Heart left ventricle (tissue), 13 donors: ENCODE measurements at regions not wholly inside any gene's neighbourhood (a gene's known extent, or its start where the extent isn't known, plus 50 kb on each side); places are given as distances from the start of the nearest gene placed in this dataset.

Experiments
- POLR2A ChIP-seq, 2 donors: fragments of 450-650 bp; IDR thresholded peaks; one replicate each; pipeline ENCODE4 v1.6.1; 2017; ENCODE audit warnings: antibody characterized with exemption in 2 of 2, mild to moderate bottlenecking in 2 of 2, moderate library complexity in 2 of 2
- TF ChIP-seq, protein P1 (sequence below), 12 donors: fragments of 200-600 bp; sonication (generic) in 4 of 12; IDR thresholded peaks; one replicate each; pipeline versions ENCODE4 v1.5.0 to v1.8.0; 2018 to 2022; ENCODE audit warnings: antibody characterized with exemption in 12 of 12, mild to moderate bottlenecking in 5 of 12
- donor health status: ischemic (EF 13 %, LVEDD 7.1; RV severe dilation, severe dysfunction).
- donor health status: DM: no; HTN: yes; CAD: no.
- donor health status: DM: no; HTN: no; CAD: no.
- donor health status: ischemic (EF 25% LVEDD 6.9; RV normal size, moderate dysfunction).
- donor health status: ischemic (EF 25% LVEDD 5.7; RV mildly dilated, moderate dysfunction).
- donor health status: ischemic (EF 35%, LVEDD 5.7; RV mildly dilated, moderate dysfunction).
- donor health status: nonischemic (EF 11% LVEDD 7.7; RV severe dilation, severe dysfunction).
- donor health status: DM: yes; HTN: yes; CAD: no.
- donor health status: PGD.
- donor health status: ischemic (EF 29% LVEDD 5.4; RV normal size, mild dysfunction).
- donor health status: nonischemic (EF 23%, LVEDD 6.1; RV moderate dilation, normal function).

GRCh38 chr20:61118429-61119224, 133.4 kb upstream of the CDH4 start:
- TF ChIP-seq, protein P1, sequence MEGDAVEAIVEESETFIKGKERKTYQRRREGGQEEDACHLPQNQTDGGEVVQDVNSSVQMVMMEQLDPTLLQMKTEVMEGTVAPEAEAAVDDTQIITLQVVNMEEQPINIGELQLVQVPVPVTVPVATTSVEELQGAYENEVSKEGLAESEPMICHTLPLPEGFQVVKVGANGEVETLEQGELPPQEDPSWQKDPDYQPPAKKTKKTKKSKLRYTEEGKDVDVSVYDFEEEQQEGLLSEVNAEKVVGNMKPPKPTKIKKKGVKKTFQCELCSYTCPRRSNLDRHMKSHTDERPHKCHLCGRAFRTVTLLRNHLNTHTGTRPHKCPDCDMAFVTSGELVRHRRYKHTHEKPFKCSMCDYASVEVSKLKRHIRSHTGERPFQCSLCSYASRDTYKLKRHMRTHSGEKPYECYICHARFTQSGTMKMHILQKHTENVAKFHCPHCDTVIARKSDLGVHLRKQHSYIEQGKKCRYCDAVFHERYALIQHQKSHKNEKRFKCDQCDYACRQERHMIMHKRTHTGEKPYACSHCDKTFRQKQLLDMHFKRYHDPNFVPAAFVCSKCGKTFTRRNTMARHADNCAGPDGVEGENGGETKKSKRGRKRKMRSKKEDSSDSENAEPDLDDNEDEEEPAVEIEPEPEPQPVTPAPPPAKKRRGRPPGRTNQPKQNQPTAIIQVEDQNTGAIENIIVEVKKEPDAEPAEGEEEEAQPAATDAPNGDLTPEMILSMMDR (IDR thresholded peaks at IDR 0.05), result no peak
- TF ChIP-seq POLR2A (IDR thresholded peaks at IDR 0.05), result no peak
